Spinal cord (tissue), 9 donors: ENCODE measurements at regions not wholly inside any gene's neighbourhood (a gene's known extent, or its start where the extent isn't known, plus 50 kb on each side); places are given as distances from the start of the nearest gene placed in this dataset.

Source experiments
- DNase-seq, 6 donors: peaks; one replicate each; pipeline versions ENCODE4 v3.0.0 to v3.0.0-alpha.2; 2013 to 2015; ENCODE audit warnings: low spot score in 6 of 6, low read depth in 4 of 6
- H3K27ac ChIP-seq: one replicate; pipeline ENCODE4 v1.5.1; 2013; ENCODE audit warnings: low read depth, low read length, control low read depth
- H3K27me3 ChIP-seq: one replicate; pipeline ENCODE4 v1.6.1; 2013; ENCODE audit warnings: low read length; ENCODE audit not compliant: control insufficient read depth, insufficient read depth
- H3K36me3 ChIP-seq: one replicate; pipeline ENCODE4 v1.6.1; 2013; ENCODE audit warnings: low read length; ENCODE audit not compliant: control insufficient read depth, insufficient read depth
- H3K4me1 ChIP-seq: one replicate; pipeline ENCODE4 v1.6.1; 2013; ENCODE audit warnings: low read length; ENCODE audit not compliant: control insufficient read depth, insufficient read depth
- H3K4me3 ChIP-seq: one replicate; pipeline ENCODE4 v1.5.1; 2013; ENCODE audit warnings: low read depth, low read length, control low read depth
- H3K9me3 ChIP-seq: one replicate; pipeline ENCODE4 v1.6.1; 2013; ENCODE audit warnings: low read length; ENCODE audit not compliant: control insufficient read depth, insufficient read depth
- WGBS: methylation state at CpG from one replicate; pipeline ENCODE4 v1.1.5; 2013; ENCODE audit warnings: missing lambda C conversion rate; ENCODE audit not compliant: insufficient coverage; 5-methylcytosine and 5-hydroxymethylcytosine counted together
- donor health status: healthy.

- Histone ChIP-seq H3K27me3 (no peaks in the 10 kb centered on the region), H3K27ac (no peak overlapping the region), H3K4me3 (no peak overlapping the region), H3K4me1 (peaks cover 23% of the 10 kb centered on the region), H3K9me3 (no peaks in the 10 kb centered on the region), H3K36me3 (no peaks in the 10 kb centered on the region)
- DNase-seq: peak in 1 of 6 donors; percentile 52
- WGBS: 76% methylated on average over 18 of the region's 23 CpGs
Observed at GRCh38 chr1:25028907-25029599, 99.0 kb upstream of the RUNX3 start.

- no peaks in the 10 kb centered on the region for H3K36me3 ChIP-seq
- H3K9me3 ChIP-seq: no peaks in the 10 kb centered on the region
- H3K27ac ChIP-seq: no peak overlapping the region
- H3K4me1 ChIP-seq: peaks cover 18% of the 10 kb centered on the region
- DNase-seq: no peak
- no peak overlapping the region for H3K4me3 ChIP-seq
- 85% methylated on average over 9 of the region's 12 CpGs for WGBS
- no peaks in the 10 kb centered on the region for H3K27me3 ChIP-seq
Observed at GRCh38 chr1:25028587-25028906, 98.5 kb upstream of the RUNX3 start.

- Histone ChIP-seq H3K9me3 (no peaks in the 10 kb centered on the region), H3K36me3 (no peaks in the 10 kb centered on the region), H3K27me3 (no peaks in the 10 kb centered on the region), H3K4me1 (peaks cover 14% of the 10 kb centered on the region), H3K27ac (no peak overlapping the region), H3K4me3 (no peak overlapping the region)
- WGBS: 87% methylated on average over 12 of the region's 13 CpGs
- DNase-seq: no peak
Observed at GRCh38 chr1:25027822-25028586, 97.9 kb upstream of the RUNX3 start.

- Histone ChIP-seq H3K9me3 (no peaks in the 10 kb centered on the region), H3K4me1 (peaks cover 21% of the 10 kb centered on the region), H3K4me3 (no peak overlapping the region), H3K27me3 (no peaks in the 10 kb centered on the region), H3K36me3 (no peaks in the 10 kb centered on the region), H3K27ac (no peak overlapping the region)
- no peak for DNase-seq
- 56% methylated on average over 11 of the region's 12 CpGs for WGBS
Observed at GRCh38 chr1:25026730-25027450, 96.8 kb upstream of the RUNX3 start.

GRCh38 chr1:25026304-25026703 is 96.2 kb upstream of the RUNX3 start:
- Histone ChIP-seq H3K4me1 (peaks cover 21% of the 10 kb centered on the region), H3K9me3 (no peaks in the 10 kb centered on the region), H3K4me3 (no peak overlapping the region), H3K27me3 (no peaks in the 10 kb centered on the region), H3K36me3 (no peaks in the 10 kb centered on the region), H3K27ac (no peak overlapping the region)
- WGBS: 96% methylated on average over 3 of the region's 4 CpGs
- no peak for DNase-seq

GRCh38 chr1:25024615-25025350 is 94.7 kb upstream of the RUNX3 start:
- H3K36me3 ChIP-seq: no peaks in the 10 kb centered on the region
- no peak overlapping the region for H3K27ac ChIP-seq
- 86% methylated on average over 10 of the region's 15 CpGs for WGBS
- peaks cover 21% of the 10 kb centered on the region for H3K4me1 ChIP-seq
- H3K27me3 ChIP-seq: no peaks in the 10 kb centered on the region
- H3K9me3 ChIP-seq: no peaks in the 10 kb centered on the region
- no peak for DNase-seq
- H3K4me3 ChIP-seq: no peak overlapping the region

- Histone ChIP-seq H3K4me1 (peaks cover 21% of the 10 kb centered on the region), H3K9me3 (no peaks in the 10 kb centered on the region), H3K4me3 (no peak overlapping the region), H3K36me3 (no peaks in the 10 kb centered on the region), H3K27ac (no peak overlapping the region), H3K27me3 (no peaks in the 10 kb centered on the region)
- 100% methylated on average over 5 of the region's 5 CpGs for WGBS
- no peak for DNase-seq
Observed at GRCh38 chr1:25023826-25024225, 93.8 kb upstream of the RUNX3 start.

- Histone ChIP-seq H3K27me3 (no peaks in the 10 kb centered on the region), H3K4me3 (no peak overlapping the region), H3K27ac (no peak overlapping the region), H3K4me1 (peaks cover 18% of the 10 kb centered on the region), H3K36me3 (no peaks in the 10 kb centered on the region), H3K9me3 (no peaks in the 10 kb centered on the region)
- 72% methylated on average over 3 of the region's 6 CpGs for WGBS
- DNase-seq: no peak
Observed at GRCh38 chr1:25023190-25023578, 93.1 kb upstream of the RUNX3 start.

- 40% methylated on average over 17 of the region's 20 CpGs for WGBS
- H3K36me3 ChIP-seq: no peaks in the 10 kb centered on the region
Observed at GRCh38 chr1:25022361-25023189, 92.5 kb upstream of the RUNX3 start.

More at GRCh38 chr1:25022361-25023189, 92.5 kb upstream of the RUNX3 start:
- H3K4me3 ChIP-seq: no peak overlapping the region
- no peak overlapping the region for H3K27ac ChIP-seq
- H3K4me1 ChIP-seq: peaks cover 20% of the 10 kb centered on the region
- no peaks in the 10 kb centered on the region for H3K27me3 ChIP-seq
- peak in 1 of 6 donors; percentile 49 for DNase-seq
- no peaks in the 10 kb centered on the region for H3K9me3 ChIP-seq
